WTC11 (cell line): ENCODE measurements at regions not wholly inside any gene's neighbourhood (a gene's known extent, or its start where the extent isn't known, plus 50 kb on each side); places are given as distances from the start of the nearest gene placed in this dataset.

Experiments
- ATAC-seq: fragments of 200-7000 bp; cut with Tn5 transposase; 2 replicates; pipeline ENCODE4 v1.10.0; 2021; ENCODE audit warnings: mild to moderate bottlenecking, moderate library complexity
- CTCF ChIA-PET: fragments of 300-600 bp; sonication (Branson Sonifier 250); formaldehyde crosslinking; loops from one replicate; lab custom pipeline; 2021; ENCODE audit warnings: antibody characterized with exemption; lab: Charles Lee
- POLR2A ChIA-PET: fragments of 350-600 bp; sonication (Branson Sonifier 250); formaldehyde crosslinking; loops from one replicate; lab custom pipeline; 2021; ENCODE audit warnings: antibody characterized with exemption; lab: Charles Lee
- DNase-seq: peaks from one replicate; pipeline ENCODE4 v3.0.0; 2021; ENCODE audit warnings: low spot score
- H3K27ac Mint-ChIP-seq: 2 replicates; pipeline ENCODE4 v1.8.0; 2021; ENCODE audit warnings: mixed read lengths
- H3K27me3 Mint-ChIP-seq: 2 replicates; pipeline ENCODE4 v1.8.0; 2021; ENCODE audit warnings: low read depth, mild to moderate bottlenecking, moderate library complexity, mixed read lengths
- H3K36me3 Mint-ChIP-seq: 2 replicates; pipeline ENCODE4 v1.8.0; 2021; ENCODE audit warnings: mixed read lengths
- H3K4me1 Mint-ChIP-seq: 2 replicates; pipeline ENCODE4 v1.8.0; 2022; ENCODE audit warnings: mixed read lengths
- H3K4me3 Mint-ChIP-seq: 2 replicates; pipeline ENCODE4 v1.8.0; 2021; ENCODE audit warnings: mild to moderate bottlenecking, moderate library complexity, mixed read lengths
- H3K9me3 Mint-ChIP-seq: 2 replicates; pipeline ENCODE4 v1.8.0; 2021; ENCODE audit warnings: mixed read lengths
- ARID4B ChIP-seq: sonication (generic); formaldehyde crosslinking; IDR thresholded peaks from 2 replicates; pipeline ENCODE4 v1.8.0; 2023; ENCODE audit warnings: missing genetic modification reagents, mild to moderate bottlenecking, borderline replicate concordance
- ATF2 ChIP-seq: sonication (generic); formaldehyde crosslinking; IDR thresholded peaks from 2 replicates; pipeline ENCODE4 v1.8.1; 2022; ENCODE audit warnings: low read depth, missing genetic modification reagents, borderline replicate concordance
- EMX1 ChIP-seq: fragments of 250-450 bp; sonication (Bioruptor Pico); IDR thresholded peaks from 2 replicates; pipeline ENCODE4 v1.8.0; 2021; ENCODE audit warnings: mild to moderate bottlenecking
- ESRRA ChIP-seq: sonication (generic); formaldehyde crosslinking; IDR thresholded peaks from 2 replicates; pipeline ENCODE4 v1.8.1; 2022; ENCODE audit warnings: mild to moderate bottlenecking, missing genetic modification reagents, borderline replicate concordance
- MYBL2 ChIP-seq: sonication (generic); formaldehyde crosslinking; IDR thresholded peaks from 2 replicates; pipeline ENCODE4 v1.8.1; 2023; ENCODE audit warnings: mild to moderate bottlenecking, moderate library complexity, missing genetic modification reagents
- PREB ChIP-seq: sonication (generic); formaldehyde crosslinking; IDR thresholded peaks from 2 replicates; pipeline ENCODE4 v1.8.1; 2022; ENCODE audit warnings: mild to moderate bottlenecking, missing genetic modification reagents, moderate library complexity, borderline replicate concordance
- SMAD3 ChIP-seq: sonication (generic); formaldehyde crosslinking; IDR thresholded peaks from 2 replicates; pipeline ENCODE4 v1.8.0; 2022; ENCODE audit warnings: missing genetic modification reagents, mild to moderate bottlenecking, borderline replicate concordance
- STAT6 ChIP-seq: sonication (generic); formaldehyde crosslinking; conservative IDR thresholded peaks from 2 replicates; pipeline ENCODE4 v1.8.1; 2023; ENCODE audit warnings: mild to moderate bottlenecking, low read depth, missing genetic modification reagents, moderate library complexity
- USF1 ChIP-seq: sonication (generic); formaldehyde crosslinking; IDR thresholded peaks from 2 replicates; pipeline ENCODE4 v1.8.0; 2022; ENCODE audit warnings: mild to moderate bottlenecking, missing genetic modification reagents
- ZBTB21 ChIP-seq: sonication (generic); formaldehyde crosslinking; IDR thresholded peaks from 2 replicates; pipeline ENCODE4 v1.8.1; 2023; ENCODE audit warnings: mild to moderate bottlenecking, missing genetic modification reagents, borderline replicate concordance
- ZNF219 ChIP-seq: sonication (generic); formaldehyde crosslinking; IDR thresholded peaks from 2 replicates; pipeline ENCODE4 v1.8.0; 2023; ENCODE audit warnings: missing genetic modification reagents, mild to moderate bottlenecking, borderline replicate concordance
- ZNF263 ChIP-seq: sonication (generic); formaldehyde crosslinking; IDR thresholded peaks from 2 replicates; pipeline ENCODE4 v1.8.1; 2022; ENCODE audit warnings: low read depth, mild to moderate bottlenecking, moderate library complexity, missing genetic modification reagents
- ZNF281 ChIP-seq: sonication (generic); formaldehyde crosslinking; IDR thresholded peaks from 2 replicates; pipeline ENCODE4 v1.8.0; 2023; ENCODE audit warnings: mild to moderate bottlenecking, missing genetic modification reagents
- ZNF317 ChIP-seq: sonication (generic); formaldehyde crosslinking; IDR thresholded peaks from 2 replicates; pipeline ENCODE4 v1.8.1; 2023; ENCODE audit warnings: low read depth, mild to moderate bottlenecking, moderate library complexity, missing genetic modification reagents, borderline replicate concordance
- ZNF416 ChIP-seq: fragments of 250-450 bp; sonication (Bioruptor Pico); IDR thresholded peaks from 2 replicates; pipeline ENCODE4 v1.9.0; 2021; ENCODE audit warnings: mild to moderate bottlenecking, inconsistent platforms
- ZNF671 ChIP-seq: fragments of 250-450 bp; sonication (Bioruptor Pico); IDR thresholded peaks from 2 replicates; pipeline ENCODE4 v1.8.0; 2021; ENCODE audit warnings: mild to moderate bottlenecking

GRCh38 chr5:103345461-103345860 lies 86.9 kb downstream of the MACIR start (continued):
- TF ChIP-seq STAT6 (CRISPR knock-in tag) (no peak), MYBL2 (CRISPR knock-in tag) (no peak)
- TF ChIP-seq, all 79 proteins: peak for 0

GRCh38 chr5:103340717-103341388 lies 82.3 kb downstream of the MACIR start:
- Mint-ChIP-seq H3K36me3 (peaks cover 12% of the 10 kb centered on the region), H3K4me3 (no peak overlapping the region), H3K27ac (no peak overlapping the region), H3K27me3 (no peaks in the 10 kb centered on the region), H3K9me3 (peaks cover 15% of the 10 kb centered on the region)
- CTCF ChIA-PET: no interaction called here
- POLR2A ChIA-PET: no interaction called here
- DNase-seq: no peak
- no peak for ATAC-seq
- no peak for TF ChIP-seq USF1 (CRISPR knock-in tag)
- no peak for TF ChIP-seq ZBTB21
- no peak for TF ChIP-seq PREB (CRISPR knock-in tag)
- TF ChIP-seq EMX1: no peak
- TF ChIP-seq, all 79 proteins: peak for 0
- no peaks in the 10 kb centered on the region for H3K4me1 Mint-ChIP-seq

GRCh38 chr5:103340132-103340531 lies 81.6 kb downstream of the MACIR start:
- peaks cover 12% of the 10 kb centered on the region for H3K36me3 Mint-ChIP-seq
- no peak overlapping the region for H3K27ac Mint-ChIP-seq
- ATAC-seq: no peak
- no peaks in the 10 kb centered on the region for H3K4me1 Mint-ChIP-seq
- POLR2A ChIA-PET: no interaction called here
- peaks cover 15% of the 10 kb centered on the region for H3K9me3 Mint-ChIP-seq
- no peaks in the 10 kb centered on the region for H3K27me3 Mint-ChIP-seq
- H3K4me3 Mint-ChIP-seq: no peak overlapping the region
- TF ChIP-seq ZBTB21 (no peak), ZNF263 (CRISPR knock-in tag) (no peak), ESRRA (no peak)
- TF ChIP-seq, all 79 proteins: peak for 0
- no peak for DNase-seq
- CTCF ChIA-PET: no interaction called here

GRCh38 chr5:103336941-103337340 lies 78.4 kb downstream of the MACIR start:
- ChIA-PET POLR2A (interaction anchor here (1.2 kb wide), 1 partner anchor 78 kb away, joined by 3 read pairs; the partner anchor contains the start of gene MACIR), CTCF (no interaction called here)
- Mint-ChIP-seq H3K9me3 (peaks cover 4% of the 10 kb centered on the region), H3K27ac (no peak overlapping the region), H3K4me1 (no peaks in the 10 kb centered on the region)
- no peak for DNase-seq
- TF ChIP-seq ZNF317 (no peak), ATF2 (CRISPR knock-in tag) (no peak), ESRRA (no peak), ZNF219 (CRISPR knock-in tag) (no peak), ARID4B (no peak), ZNF671 (CRISPR knock-in tag) (no peak), ZNF416 (CRISPR knock-in tag) (no peak), ZNF281 (no peak), SMAD3 (CRISPR knock-in tag) (no peak)
- TF ChIP-seq, all 79 proteins: peak for 0
- ATAC-seq: no peak
- Mint-ChIP-seq H3K27me3 (no peaks in the 10 kb centered on the region), H3K36me3 (peaks cover 4% of the 10 kb centered on the region), H3K4me3 (no peak overlapping the region)
